Femur (tissue), 1 donor: ENCODE measurements at regions not wholly inside any gene's neighbourhood (a gene's known extent, or its start where the extent isn't known, plus 50 kb on each side); places are given as distances from the start of the nearest gene placed in this dataset.
"Not testable (repeated sequence)": the region's sequence is repeated elsewhere in the genome, so short reads cannot be mapped to it uniquely, and the experiment has no call there.

Source experiments
- DNase-seq: peaks from one replicate; pipeline ENCODE4 v3.0.0-alpha.2; 2017

- DNase-seq, result no peak
Measured at GRCh38 chr12:5328669-5329517, 103.0 kb upstream of the NTF3 start.

GRCh38 chr12:5332551-5332950 is 99.4 kb upstream of the NTF3 start:
- DNase-seq, result no peak

DNA sequence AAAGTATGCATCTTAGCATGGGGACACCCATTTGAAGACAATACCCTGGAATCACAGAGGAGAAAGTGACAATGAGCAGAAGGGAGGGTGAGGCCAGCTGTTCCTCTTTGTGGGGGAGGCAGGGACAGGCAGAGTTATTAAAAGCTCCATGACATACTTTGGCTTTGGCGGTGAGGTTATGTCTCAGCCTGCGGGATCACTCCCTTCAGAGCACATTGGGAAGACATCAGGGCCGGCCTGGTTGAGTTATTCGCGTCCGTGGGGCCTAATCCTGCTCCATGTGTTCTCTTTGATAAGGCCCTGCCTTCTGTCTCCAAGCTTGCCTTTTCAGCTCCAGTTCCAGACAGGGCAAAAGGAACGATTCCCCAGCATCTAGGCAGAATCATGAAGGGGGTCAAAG is 98.8 kb upstream of the NTF3 start:
- peak; percentile 32 for DNase-seq

- DNase-seq, result no peak
Measured at GRCh38 chr12:5335069-5335468, 96.8 kb upstream of the NTF3 start.

- not testable (repeated sequence) for DNase-seq
Measured at GRCh38 chr12:5341086-5341485, 90.8 kb upstream of the NTF3 start.

DNA sequence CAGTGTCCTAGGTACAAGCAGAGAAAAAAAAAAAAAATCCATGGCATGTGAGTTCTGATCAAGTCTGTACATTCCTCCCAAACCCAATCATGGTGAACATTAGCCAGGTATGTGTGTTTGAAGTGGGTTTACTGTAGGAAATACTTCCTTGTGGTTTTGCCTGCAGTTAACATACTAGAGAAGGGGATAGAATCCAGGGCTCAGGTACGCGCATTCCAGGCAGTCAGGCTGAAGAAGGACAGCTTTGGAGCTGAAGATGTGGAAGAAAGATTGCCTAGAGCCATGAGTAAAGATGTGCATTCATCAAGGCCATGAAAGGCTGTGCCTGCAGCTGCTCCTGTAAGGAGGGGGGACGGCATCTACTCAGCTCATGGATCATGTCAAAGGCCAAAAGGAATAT is 88.2 kb upstream of the NTF3 start:
- DNase-seq, result no peak

DNA sequence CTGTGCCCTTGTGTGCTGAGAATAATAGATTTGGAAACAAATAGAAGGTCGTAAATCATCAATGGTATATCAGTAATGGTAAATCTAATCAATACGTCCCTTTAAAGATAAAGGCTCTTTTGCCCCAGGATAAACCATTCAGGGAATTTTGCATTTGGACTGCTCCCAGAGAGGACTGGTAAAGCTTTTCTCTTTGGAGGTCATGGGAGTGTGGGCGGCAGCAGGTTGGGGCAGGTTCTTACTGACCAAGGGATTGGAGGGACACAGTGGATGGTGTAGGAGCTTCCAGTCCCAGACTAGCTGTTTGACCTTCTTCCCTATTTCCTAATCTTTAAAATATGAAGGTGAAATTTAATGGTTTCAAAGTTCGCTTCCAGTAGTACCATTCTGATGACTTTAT is 87.8 kb upstream of the NTF3 start:
- DNase-seq, result no peak

- no peak for DNase-seq
Measured at GRCh38 chr12:5345534-5345933, 86.4 kb upstream of the NTF3 start.

DNA sequence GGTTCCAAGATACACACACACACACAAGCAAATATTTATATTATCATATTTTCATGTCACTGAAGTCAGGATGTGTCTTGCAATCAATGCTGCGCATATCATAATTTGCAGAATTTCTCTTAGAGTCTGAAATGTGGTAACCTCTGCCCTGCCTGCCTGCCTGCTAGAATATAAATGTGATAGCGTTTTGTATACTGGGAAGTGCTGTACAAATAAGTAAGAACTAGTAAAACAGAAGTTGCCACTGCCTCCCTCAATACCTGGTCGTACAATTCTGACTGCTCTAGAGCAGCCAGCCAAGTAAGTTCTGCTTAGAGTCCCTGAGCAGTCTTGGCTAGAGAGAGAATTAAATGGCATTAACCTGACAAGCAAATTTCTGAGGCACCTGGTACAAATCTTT is 83.9 kb upstream of the NTF3 start:
- no peak for DNase-seq

GRCh38 chr12:5348491-5348890 is 83.4 kb upstream of the NTF3 start:
- DNase-seq, result no peak

DNA sequence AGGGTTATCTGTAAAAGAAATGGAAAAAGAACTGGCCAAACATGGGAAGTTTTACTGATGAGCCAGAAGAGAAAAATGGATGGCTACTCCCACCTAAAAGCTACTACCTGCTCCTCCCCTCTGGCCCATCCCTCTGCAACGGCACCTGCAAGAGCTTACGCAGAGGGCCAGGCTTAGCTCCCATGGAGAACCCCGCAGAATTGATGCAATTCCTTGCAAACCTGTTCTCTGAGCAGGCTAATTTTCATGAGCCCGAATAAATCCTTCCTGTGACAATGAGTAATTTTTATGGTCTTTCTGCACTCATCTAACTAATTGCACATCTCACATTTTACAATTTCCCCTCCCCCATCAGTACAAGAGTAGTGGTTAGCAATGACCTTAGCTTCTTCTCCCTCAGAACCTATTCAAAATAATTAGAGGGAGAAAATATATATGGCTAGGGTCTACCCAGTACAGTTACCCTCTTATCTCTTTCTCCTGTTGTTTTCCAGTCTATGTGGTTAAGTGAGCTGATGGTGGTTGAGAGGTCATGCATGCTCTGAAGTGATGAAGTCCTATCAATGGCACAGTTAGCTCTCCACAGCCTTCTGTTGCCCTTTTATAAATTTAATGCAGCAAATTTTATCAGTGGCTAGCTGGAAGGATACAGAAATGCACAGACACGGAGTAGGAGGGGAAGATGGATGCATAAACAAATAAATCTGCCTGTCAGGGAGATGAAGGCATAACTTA is 67.7 kb upstream of the NTF3 start:
- DNase-seq, result no peak

- no peak for DNase-seq
Measured at GRCh38 chr12:5369298-5369697, 62.6 kb upstream of the NTF3 start.

GRCh38 chr12:5371631-5372030 is 60.3 kb upstream of the NTF3 start:
- no peak for DNase-seq

- no peak for DNase-seq
Measured at GRCh38 chr12:5374713-5375112, 57.2 kb upstream of the NTF3 start.

GRCh38 chr12:5375547-5376295 is 56.2 kb upstream of the NTF3 start:
- DNase-seq, result no peak

DNA sequence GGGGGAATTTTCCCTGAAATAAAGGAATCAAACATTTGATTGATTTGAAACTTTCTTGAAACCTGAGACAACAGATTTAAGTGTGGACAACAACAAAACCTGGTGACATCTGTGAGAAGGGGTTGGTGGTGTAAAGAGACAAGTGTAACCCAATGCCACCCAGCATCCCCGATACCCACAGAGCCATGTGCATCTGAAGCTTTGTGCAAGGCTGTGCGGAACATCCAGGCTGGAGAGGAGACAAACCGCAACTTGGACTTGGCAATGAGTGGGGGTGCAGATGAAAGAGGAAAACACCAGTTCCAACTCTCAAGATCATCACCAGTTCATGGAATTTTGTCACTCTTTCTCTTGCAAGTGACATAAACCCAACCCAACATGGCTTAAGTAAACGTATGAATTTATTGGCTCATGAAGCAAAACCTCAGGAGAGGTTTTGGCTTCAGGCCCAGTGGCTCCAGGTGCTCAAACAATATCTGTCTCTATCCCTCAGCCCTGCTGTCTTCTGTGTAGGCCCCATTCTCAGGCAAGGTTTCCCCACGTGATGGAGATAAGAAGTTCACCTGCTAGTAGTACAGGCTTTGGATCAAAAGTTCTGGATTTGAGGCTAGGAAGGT is 55.2 kb upstream of the NTF3 start:
- DNase-seq, result no peak

GRCh38 chr12:5377997-5378592 is 53.8 kb upstream of the NTF3 start:
- peak; percentile 29 for DNase-seq

DNA sequence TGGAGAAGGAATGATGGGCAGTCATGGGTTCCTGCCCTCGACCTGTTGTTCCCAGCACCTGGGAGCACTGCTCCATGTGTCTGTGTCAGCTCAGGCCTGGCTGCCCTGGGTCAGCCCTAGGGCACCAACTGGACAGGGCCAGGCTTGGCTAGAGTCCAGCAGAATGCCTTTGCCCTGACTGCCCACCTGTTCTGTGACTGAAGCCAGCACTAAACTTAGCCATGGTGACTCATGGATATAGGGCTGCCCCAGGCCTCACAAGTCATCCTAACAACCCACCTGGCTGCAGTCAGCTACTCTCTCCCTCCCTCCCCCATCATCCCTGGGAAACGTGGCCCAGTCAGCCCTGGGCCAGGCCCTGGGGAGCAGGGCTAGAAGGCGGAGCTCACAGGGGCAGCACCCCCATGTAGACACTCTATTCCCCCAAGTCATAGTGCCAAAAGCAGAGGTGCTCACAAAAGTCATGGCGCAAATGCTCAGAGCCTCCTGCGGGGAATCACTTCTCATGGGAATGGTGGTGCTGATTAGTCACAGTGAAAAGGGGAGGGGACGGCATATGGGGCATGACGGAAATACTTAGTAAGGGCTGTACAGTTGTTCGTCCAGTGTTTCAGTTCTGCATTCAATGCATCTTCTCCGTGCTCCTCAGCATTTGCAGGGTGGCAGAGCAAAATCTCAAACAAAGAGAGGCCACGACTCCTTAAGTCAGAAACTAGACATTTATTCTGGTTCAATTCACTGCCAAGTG is 52.0 kb upstream of the NTF3 start:
- peak; percentile 62 for DNase-seq
